ENCODE measurements at regions not wholly inside any gene's neighbourhood (a gene's known extent, or its start where the extent isn't known, plus 50 kb on each side); places are given as distances from the start of the nearest gene placed in this dataset.

DNA sequence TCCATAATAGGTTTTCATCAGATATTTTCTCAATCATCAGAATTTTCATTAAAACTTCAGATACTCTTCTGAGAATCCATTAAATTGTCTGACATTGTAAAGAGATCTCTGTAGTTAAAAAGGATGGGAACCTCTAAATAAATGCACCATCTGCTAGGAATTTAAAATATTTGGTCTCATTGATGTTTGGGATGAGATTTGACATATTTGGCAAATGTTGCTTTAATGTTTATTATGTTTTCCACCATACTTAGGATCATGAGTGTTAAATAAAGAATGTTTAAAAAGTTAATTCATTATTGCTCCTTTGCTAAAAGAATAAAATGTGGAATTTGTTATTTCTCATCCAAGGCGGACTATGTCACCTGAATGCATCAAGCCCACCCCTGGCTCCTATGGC, 85.5 kb upstream of the VANGL1 start:
- Mint-ChIP-seq H3K36me3 (ENCODE audit: insufficient read depth) (no peaks in the 10 kb centered on the region), H3K27ac (no peak overlapping the region), H3K27me3 (peaks cover 10% of the 10 kb centered on the region), H3K9me3 (ENCODE audit: low read depth) (no peaks in the 10 kb centered on the region), H3K4me3 (ENCODE audit: low read depth) (no peak overlapping the region), H3K4me1 (ENCODE audit: low read depth) (peaks cover 2% of the 10 kb centered on the region)
- TF ChIP-seq, protein P1, sequence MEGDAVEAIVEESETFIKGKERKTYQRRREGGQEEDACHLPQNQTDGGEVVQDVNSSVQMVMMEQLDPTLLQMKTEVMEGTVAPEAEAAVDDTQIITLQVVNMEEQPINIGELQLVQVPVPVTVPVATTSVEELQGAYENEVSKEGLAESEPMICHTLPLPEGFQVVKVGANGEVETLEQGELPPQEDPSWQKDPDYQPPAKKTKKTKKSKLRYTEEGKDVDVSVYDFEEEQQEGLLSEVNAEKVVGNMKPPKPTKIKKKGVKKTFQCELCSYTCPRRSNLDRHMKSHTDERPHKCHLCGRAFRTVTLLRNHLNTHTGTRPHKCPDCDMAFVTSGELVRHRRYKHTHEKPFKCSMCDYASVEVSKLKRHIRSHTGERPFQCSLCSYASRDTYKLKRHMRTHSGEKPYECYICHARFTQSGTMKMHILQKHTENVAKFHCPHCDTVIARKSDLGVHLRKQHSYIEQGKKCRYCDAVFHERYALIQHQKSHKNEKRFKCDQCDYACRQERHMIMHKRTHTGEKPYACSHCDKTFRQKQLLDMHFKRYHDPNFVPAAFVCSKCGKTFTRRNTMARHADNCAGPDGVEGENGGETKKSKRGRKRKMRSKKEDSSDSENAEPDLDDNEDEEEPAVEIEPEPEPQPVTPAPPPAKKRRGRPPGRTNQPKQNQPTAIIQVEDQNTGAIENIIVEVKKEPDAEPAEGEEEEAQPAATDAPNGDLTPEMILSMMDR (IDR thresholded peaks at IDR 0.05; ENCODE audit: unreplicated experiment): no peak
- DNase-seq (ENCODE audit: low spot score, unreplicated experiment): no peak

DNA sequence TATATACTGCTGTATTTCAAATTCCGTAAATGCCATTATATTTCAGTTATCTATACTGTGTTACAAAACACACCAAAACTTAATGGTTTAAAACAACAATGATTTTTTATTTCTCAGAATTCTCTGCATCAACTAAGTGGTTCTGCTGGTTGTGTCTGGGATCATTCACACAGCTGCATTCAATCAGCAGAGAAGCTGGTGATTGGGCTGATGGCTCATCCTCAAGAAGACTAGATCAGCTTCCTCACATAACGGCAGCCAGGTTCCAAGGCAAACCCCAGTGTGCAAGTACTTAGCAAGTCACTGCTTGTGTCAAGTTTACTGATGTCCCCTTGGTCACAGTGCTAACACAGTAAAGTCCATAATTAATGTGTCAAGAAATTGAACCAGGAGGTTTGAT, 86.3 kb upstream of the VANGL1 start:
- Mint-ChIP-seq H3K4me3 (ENCODE audit: low read depth) (no peak overlapping the region), H3K4me1 (ENCODE audit: low read depth) (peaks cover 2% of the 10 kb centered on the region), H3K27ac (no peak overlapping the region), H3K36me3 (ENCODE audit: insufficient read depth) (no peaks in the 10 kb centered on the region), H3K27me3 (peaks cover 13% of the 10 kb centered on the region), H3K9me3 (ENCODE audit: low read depth) (no peaks in the 10 kb centered on the region)
- TF ChIP-seq, protein P1 (IDR thresholded peaks at IDR 0.05; ENCODE audit: unreplicated experiment): no peak
- no peak for DNase-seq (ENCODE audit: low spot score, unreplicated experiment)

- no peak for DNase-seq (ENCODE audit: low spot score, unreplicated experiment)
- no peak overlapping the region for H3K4me3 Mint-ChIP-seq (ENCODE audit: low read depth)
- no peaks in the 10 kb centered on the region for H3K9me3 Mint-ChIP-seq (ENCODE audit: low read depth)
- peaks cover 6% of the 10 kb centered on the region for H3K4me1 Mint-ChIP-seq (ENCODE audit: low read depth)
- peaks cover 11% of the 10 kb centered on the region for H3K27me3 Mint-ChIP-seq
- no peak overlapping the region for H3K27ac Mint-ChIP-seq
- TF ChIP-seq, protein P1 (IDR thresholded peaks at IDR 0.05; ENCODE audit: unreplicated experiment): no peak
- no peaks in the 10 kb centered on the region for H3K36me3 Mint-ChIP-seq (ENCODE audit: insufficient read depth)
Observed at GRCh38 chr1:115547696-115548095, 94.1 kb upstream of the VANGL1 start.

GRCh38 chr1:115546846-115547245, 94.9 kb upstream of the VANGL1 start:
- Mint-ChIP-seq H3K4me1 (ENCODE audit: low read depth) (peaks cover 4% of the 10 kb centered on the region), H3K4me3 (ENCODE audit: low read depth) (no peak overlapping the region), H3K27ac (no peak overlapping the region), H3K9me3 (ENCODE audit: low read depth) (no peaks in the 10 kb centered on the region), H3K27me3 (peaks cover 7% of the 10 kb centered on the region), H3K36me3 (ENCODE audit: insufficient read depth) (no peaks in the 10 kb centered on the region)
- TF ChIP-seq, protein P1 (IDR thresholded peaks at IDR 0.05; ENCODE audit: unreplicated experiment): no peak
- no peak for DNase-seq (ENCODE audit: low spot score, unreplicated experiment)

DNA sequence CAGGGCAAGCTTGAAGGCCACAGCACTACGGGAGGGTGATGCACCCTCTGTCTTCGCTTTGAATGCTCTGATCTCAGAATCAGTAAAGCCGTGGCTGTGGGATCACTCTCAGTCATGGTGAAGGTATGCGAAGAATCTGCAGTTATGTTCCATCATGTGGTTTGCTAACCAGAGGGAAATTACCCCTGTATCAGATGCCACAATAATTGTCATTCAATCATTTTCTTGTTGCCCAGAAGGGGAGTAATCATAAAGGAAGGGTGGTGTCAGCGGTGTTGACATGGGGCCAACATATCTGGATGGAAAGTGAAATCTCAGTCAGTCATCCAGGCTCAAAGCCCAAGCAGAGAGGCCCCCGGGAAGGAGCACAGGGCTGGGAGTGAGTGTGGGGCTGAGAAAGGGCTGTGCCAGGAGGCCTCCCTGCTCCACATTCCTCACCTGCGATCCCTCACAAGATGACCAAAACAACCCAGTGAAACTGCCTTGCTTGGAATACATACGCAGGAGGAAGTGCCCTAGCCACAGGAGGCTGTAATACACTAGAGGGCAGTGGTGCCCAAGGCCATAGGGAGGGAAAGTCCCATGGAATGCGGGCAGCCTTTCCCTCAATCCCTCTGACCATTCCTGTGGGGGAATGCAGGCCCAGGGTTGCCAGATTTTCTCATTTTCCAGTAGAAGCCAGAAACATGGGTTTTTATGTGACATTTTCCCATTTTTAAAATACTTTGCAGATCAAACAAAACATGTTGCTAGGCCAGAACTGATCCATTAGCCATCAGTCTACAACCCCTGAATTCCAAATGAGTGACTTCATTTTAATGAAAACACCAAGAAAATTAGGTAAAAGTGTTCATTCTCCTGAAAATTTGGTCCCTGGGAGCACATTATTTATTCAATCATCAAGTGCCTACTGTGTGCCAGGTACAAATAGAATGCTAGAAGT, 95.7 kb upstream of the VANGL1 start:
- Mint-ChIP-seq H3K27ac (peak overlapping the region; percentile 94), H3K4me3 (ENCODE audit: low read depth) (no peak overlapping the region), H3K27me3 (peaks cover 7% of the 10 kb centered on the region), H3K36me3 (ENCODE audit: insufficient read depth) (no peaks in the 10 kb centered on the region), H3K4me1 (ENCODE audit: low read depth) (peaks cover 4% of the 10 kb centered on the region), H3K9me3 (ENCODE audit: low read depth) (no peaks in the 10 kb centered on the region)
- DNase-seq (ENCODE audit: low spot score, unreplicated experiment): peak; percentile 14
- TF ChIP-seq, protein P1 (IDR thresholded peaks at IDR 0.05; ENCODE audit: unreplicated experiment): peak; percentile 63

Measured in progenitor cell of endocrine pancreas (in vitro differentiated cells).